ENCODE measurements at regions not wholly inside any gene's neighbourhood (a gene's known extent, or its start where the extent isn't known, plus 50 kb on each side); places are given as distances from the start of the nearest gene placed in this dataset.

- TF ChIP-seq CTCF (IDR thresholded peaks at IDR 0.05) (no peak), POLR2A (IDR thresholded peaks at IDR 0.05) (no peak)
These were observed 387.0 kb upstream of the CDH19 start for GRCh38 chr18:66990909-66991308.

Data from lower leg skin (tissue), 3 donors.